Dermis microvascular lymphatic vessel endothelial cell (primary cell): ENCODE measurements at regions not wholly inside any gene's neighbourhood (a gene's known extent, or its start where the extent isn't known, plus 50 kb on each side); places are given as distances from the start of the nearest gene placed in this dataset.

Experiments
- DNase-seq, 2 donors: peaks; one replicate each; pipeline versions ENCODE4 v3.0.0 to v3.0.0-alpha.2; 2010; ENCODE audit warnings: low read depth in 2 of 2

- DNase-seq = no peak
Observed at GRCh38 chr5:73395256-73395655, 53.3 kb downstream of the FOXD1 start.

- DNase-seq = no peak
Observed at GRCh38 chr5:73394610-73395009, 54.0 kb downstream of the FOXD1 start.

DNA sequence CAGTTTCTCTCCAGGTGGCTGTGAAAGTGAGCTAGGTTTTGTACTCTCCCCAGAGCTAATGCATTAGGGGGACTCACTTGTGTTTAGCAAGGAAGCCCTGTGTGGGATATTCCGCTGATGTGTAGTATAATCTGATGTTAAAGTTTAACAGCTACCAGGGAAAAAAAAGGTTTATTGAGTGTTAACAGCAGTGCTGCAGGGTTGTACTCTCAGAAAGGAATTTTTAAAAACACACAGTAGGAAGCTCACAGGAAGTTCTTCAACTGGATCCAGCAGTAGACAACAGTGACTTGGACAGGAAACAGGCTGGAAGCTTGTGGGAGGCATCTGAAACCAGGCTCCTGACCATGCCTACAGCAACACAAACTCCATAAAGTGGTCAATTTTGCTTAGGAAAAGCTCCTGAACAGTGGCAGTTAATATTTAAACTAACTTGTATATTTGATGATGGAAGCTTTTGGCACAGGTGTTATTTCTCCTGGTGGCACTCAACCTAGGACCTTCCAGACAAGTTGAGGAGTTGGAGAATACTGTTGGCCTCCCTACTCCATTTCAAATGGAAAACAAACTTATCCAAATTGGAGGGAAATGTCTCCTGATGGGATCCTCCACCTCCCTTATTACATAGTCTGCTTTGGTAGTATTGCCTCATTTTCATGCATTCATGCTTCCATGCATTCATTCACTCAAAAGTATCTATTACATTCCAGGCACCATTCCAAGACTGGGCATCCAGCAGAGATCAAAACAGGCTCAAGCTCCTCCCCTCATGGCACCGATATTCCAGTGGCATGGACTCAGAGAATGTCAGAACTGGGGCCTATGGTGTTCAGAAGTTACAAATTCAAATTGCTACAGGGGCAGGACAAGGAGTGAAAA lies 54.7 kb downstream of the FOXD1 start:
- peak; percentile 39 to 66 for DNase-seq

DNA sequence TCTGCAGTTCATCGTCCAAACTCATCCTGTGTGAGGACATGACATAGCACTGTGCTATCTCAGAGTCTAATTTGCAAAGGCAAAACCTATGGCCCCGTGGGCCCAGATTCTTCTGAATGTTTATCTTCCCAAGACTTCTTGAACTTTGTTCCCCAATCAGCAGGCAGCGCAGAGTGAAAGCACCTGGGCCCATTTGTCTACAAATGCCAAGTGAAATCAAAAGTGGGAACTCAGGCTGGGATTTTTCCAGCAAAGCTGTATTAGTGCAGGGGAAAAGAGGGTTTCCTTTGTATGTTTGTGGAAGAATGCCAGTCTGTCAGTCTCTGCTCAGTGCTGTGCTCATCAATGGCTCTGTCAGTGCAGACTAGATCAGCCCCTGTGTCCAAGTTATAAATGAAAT lies 55.8 kb downstream of the FOXD1 start:
- peak; percentile 41 to 51 for DNase-seq

- no peak for DNase-seq
Observed at GRCh38 chr5:73391441-73391881, 57.1 kb downstream of the FOXD1 start.

GRCh38 chr5:73390972-73391371 lies 57.6 kb downstream of the FOXD1 start:
- DNase-seq = no peak

GRCh38 chr5:73388740-73389139 lies 59.8 kb downstream of the FOXD1 start:
- no peak for DNase-seq

GRCh38 chr5:73388306-73388684 lies 60.3 kb downstream of the FOXD1 start:
- DNase-seq = no peak

DNA sequence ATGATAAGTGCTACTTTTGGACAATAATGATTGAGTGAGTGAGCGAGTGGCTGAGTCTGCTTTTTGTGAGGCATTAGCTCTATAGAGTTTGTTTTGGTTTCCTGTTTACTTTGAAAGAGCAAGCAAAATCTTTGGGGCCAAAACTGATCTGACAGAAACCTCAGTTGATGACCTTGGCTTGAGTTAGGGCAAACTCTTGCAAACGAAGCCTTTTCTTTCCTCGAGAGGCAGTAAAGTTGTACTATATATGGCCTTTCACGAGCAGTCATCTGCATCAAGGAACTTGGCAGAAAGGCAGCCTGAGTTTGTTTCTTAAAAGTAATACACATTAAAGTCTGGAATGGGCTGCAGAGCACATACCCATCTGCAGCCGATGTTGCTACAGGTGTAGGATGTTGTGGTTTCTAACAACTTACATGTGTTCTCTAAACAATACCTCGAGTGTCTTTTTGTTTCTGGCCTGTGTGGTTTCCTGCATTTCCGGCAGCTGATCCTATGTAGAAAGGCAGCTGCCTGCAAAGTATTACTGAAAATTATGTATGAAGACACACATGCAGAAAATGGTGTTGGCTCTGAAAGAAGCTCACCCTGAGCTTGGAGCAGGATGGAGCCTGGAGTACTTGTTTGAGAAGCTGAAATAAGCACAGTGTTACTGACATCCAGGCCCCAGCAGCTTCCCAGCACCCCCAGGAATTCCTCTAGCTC lies 60.8 kb downstream of the FOXD1 start:
- DNase-seq = peak in 1 of 2 donors; percentile 53

DNA sequence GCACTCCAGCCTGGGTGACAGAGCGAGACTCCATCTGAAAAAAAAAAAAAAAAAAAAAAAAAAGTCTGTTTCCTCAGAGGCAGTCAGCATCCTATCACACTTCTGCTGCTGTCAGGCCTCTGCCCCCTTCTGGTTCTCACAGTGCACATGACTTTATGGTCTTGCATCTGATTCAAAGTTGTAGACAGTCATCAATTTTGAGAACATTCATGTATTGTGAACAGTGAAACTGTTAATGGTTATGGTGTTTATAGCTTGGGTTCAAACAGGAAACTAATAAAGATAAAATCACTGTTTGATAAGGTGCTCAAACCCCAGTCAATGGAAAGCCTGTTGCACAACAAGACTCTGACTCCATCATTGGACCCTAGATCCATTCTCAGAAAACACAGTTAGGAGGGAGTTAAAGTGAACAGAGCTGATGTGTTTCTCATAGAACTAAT lies 61.4 kb downstream of the FOXD1 start:
- DNase-seq = no peak

- DNase-seq = no peak
Observed at GRCh38 chr5:73384861-73385260, 63.7 kb downstream of the FOXD1 start.

- no peak for DNase-seq
Observed at GRCh38 chr5:73382401-73382740, 66.2 kb downstream of the FOXD1 start.

DNA sequence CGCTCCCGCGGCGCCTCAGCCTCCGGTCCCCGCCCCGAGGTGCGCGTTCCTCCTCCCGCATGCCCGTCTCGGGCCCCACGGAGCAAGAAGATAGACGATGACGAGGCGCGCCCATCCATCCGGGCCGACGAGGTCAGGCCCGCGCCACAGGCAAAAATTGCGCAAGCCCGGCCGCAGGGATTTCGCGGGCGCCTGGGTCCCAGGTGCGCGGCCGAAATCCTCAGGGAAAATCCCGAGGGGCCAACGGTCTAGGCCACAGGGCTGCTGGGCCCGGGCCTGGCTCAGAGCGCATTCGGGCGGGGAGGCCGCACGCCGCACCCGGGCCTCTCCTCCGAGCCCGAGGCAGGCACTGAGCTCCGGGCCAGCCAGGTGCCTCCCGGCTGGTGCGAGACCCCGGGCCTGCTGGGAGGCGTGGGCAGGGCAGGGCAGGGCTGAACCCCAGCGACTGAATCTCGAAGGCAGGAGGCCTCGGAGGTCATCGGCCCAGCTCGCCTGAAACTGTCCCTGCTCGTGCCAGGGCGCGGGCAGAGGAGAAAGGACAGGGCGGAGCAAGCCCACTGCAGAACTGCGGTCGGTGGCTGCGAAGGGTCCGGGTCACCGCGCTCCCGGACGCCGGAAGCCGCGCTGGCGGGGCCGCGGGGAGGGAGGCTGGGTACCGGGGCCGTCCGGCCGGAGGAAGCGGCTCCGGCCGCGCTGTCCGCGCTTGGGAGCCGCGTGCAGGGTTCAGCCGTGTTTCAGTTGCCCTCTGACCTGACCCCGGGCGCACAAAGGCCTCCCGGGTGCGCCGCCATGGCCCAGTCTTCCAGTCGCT lies 66.8 kb downstream of the FOXD1 start:
- DNase-seq = no peak

GRCh38 chr5:73380710-73381589 lies 67.6 kb downstream of the FOXD1 start:
- no peak for DNase-seq

- DNase-seq = no peak
Observed at GRCh38 chr5:73380041-73380440, 68.5 kb downstream of the FOXD1 start.

DNA sequence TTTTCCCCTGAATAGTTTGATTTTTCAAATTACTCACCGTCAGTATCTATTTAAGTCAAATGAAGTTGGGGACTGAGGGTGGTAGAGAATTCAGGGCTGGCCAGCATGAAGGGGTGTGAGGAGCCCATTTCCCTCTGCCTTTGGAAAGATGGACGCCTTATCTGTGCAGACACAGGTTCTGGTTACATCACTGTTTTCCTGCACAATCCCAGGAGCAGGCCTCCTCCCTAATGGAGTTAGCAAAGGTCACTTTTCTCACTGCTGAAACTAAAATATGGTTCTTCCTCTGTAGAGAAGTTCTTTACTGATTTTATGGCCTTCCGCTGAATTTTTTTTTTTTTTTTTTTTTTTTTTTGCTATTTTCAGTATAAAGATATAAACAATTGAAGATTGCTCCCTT lies 69.1 kb downstream of the FOXD1 start:
- DNase-seq = no peak

DNA sequence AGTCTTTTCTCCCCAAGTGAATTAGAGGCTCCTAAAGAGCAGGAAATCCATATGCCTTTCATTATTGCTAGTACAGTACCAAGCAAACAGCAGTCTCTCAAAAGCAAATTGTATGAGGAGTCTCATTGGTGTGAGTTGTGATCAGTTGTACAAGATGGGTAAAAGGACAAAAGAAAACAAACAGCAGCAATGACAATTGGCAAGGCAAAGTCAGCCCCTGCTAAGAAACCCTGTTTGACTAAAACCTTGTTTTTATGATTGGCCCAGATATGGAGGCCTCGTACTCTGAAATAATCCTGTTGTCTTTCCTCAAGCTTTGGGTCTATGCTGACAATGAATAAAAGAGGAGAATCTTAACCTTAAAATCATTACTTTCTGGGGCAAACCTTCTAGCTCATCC lies 69.8 kb downstream of the FOXD1 start:
- DNase-seq = no peak

GRCh38 chr5:73378070-73378469 lies 70.5 kb downstream of the FOXD1 start:
- no peak for DNase-seq

GRCh38 chr5:73376618-73377170 lies 71.9 kb downstream of the FOXD1 start:
- DNase-seq = no peak

GRCh38 chr5:73375949-73376348 lies 72.6 kb downstream of the FOXD1 start:
- DNase-seq = no peak

GRCh38 chr5:73375191-73375545 lies 73.4 kb downstream of the FOXD1 start:
- DNase-seq = no peak
